ENCODE measurements at regions not wholly inside any gene's neighbourhood (a gene's known extent, or its start where the extent isn't known, plus 50 kb on each side); places are given as distances from the start of the nearest gene placed in this dataset.

GRCh38 chr16:63018581-63019223 is 982.5 kb upstream of the CDH8 start:
- Histone ChIP-seq H3K36me3 (ENCODE audit: control insufficient read depth, low read length) (no peaks in the 10 kb centered on the region), H3K4me1 (ENCODE audit: control insufficient read depth, low read length) (no peaks in the 10 kb centered on the region), H3K4me3 (ENCODE audit: low read length) (no peak overlapping the region), H3K79me2 (ENCODE audit: control insufficient read depth, low read length) (no peaks in the 10 kb centered on the region), H3F3A (ENCODE audit: control insufficient read depth, insufficient read depth) (no peaks in the 10 kb centered on the region), H4K20me1 (ENCODE audit: control insufficient read depth, insufficient read depth, low read depth, low read length) (no peaks in the 10 kb centered on the region), H3K4me2 (ENCODE audit: low read length) (no peak overlapping the region), H3K9me2 (replicated peaks; ENCODE audit: control insufficient read depth, low read length) (no peaks in the 10 kb centered on the region), H3K27me3 (ENCODE audit: control insufficient read depth, low read length) (no peaks in the 10 kb centered on the region), H3K27ac (ENCODE audit: low read depth, low read length) (no peak overlapping the region), H3K9me3 (ENCODE audit: control insufficient read depth, insufficient read depth, low read length) (no peaks in the 10 kb centered on the region)
- TF ChIP-seq EZH2phosphoT487 (IDR thresholded peaks at IDR 0.05; ENCODE audit: borderline replicate concordance, low read length) (no peak), CTCF (IDR thresholded peaks at IDR 0.05; ENCODE audit: low read depth, low read length, poor library complexity, severe bottlenecking) (no peak)

- H3F3A ChIP-seq (ENCODE audit: control insufficient read depth, insufficient read depth): no peaks in the 10 kb centered on the region
- TF ChIP-seq EZH2phosphoT487 (IDR thresholded peaks at IDR 0.05; ENCODE audit: borderline replicate concordance, low read length) (no peak), CTCF (IDR thresholded peaks at IDR 0.05; ENCODE audit: low read depth, low read length, poor library complexity, severe bottlenecking) (no peak)
- no peaks in the 10 kb centered on the region for H3K79me2 ChIP-seq (ENCODE audit: control insufficient read depth, low read length)
- no peak overlapping the region for H3K4me2 ChIP-seq (ENCODE audit: low read length)
- H4K20me1 ChIP-seq (ENCODE audit: control insufficient read depth, insufficient read depth, low read depth, low read length): no peaks in the 10 kb centered on the region
- H3K4me1 ChIP-seq (ENCODE audit: control insufficient read depth, low read length): no peaks in the 10 kb centered on the region
- H3K9me3 ChIP-seq (ENCODE audit: control insufficient read depth, insufficient read depth, low read length): no peaks in the 10 kb centered on the region
- H3K27me3 ChIP-seq (ENCODE audit: control insufficient read depth, low read length): no peaks in the 10 kb centered on the region
- no peak overlapping the region for H3K4me3 ChIP-seq (ENCODE audit: low read length)
- no peaks in the 10 kb centered on the region for H3K9me2 ChIP-seq (replicated peaks; ENCODE audit: control insufficient read depth, low read length)
- H3K36me3 ChIP-seq (ENCODE audit: control insufficient read depth, low read length): no peaks in the 10 kb centered on the region
- no peak overlapping the region for H3K27ac ChIP-seq (ENCODE audit: low read depth, low read length)
Observed at GRCh38 chr16:63008688-63009087, 972.5 kb upstream of the CDH8 start.

- H3K79me2 ChIP-seq (ENCODE audit: control insufficient read depth, low read length): no peaks in the 10 kb centered on the region
- H3K4me2 ChIP-seq (ENCODE audit: low read length): no peak overlapping the region
- no peaks in the 10 kb centered on the region for H3K4me1 ChIP-seq (ENCODE audit: control insufficient read depth, low read length)
- no peaks in the 10 kb centered on the region for H3K36me3 ChIP-seq (ENCODE audit: control insufficient read depth, low read length)
- H4K20me1 ChIP-seq (ENCODE audit: control insufficient read depth, insufficient read depth, low read depth, low read length): no peaks in the 10 kb centered on the region
- H3K9me3 ChIP-seq (ENCODE audit: control insufficient read depth, insufficient read depth, low read length): no peaks in the 10 kb centered on the region
- no peak overlapping the region for H3K4me3 ChIP-seq (ENCODE audit: low read length)
- no peaks in the 10 kb centered on the region for H3K27me3 ChIP-seq (ENCODE audit: control insufficient read depth, low read length)
- H3F3A ChIP-seq (ENCODE audit: control insufficient read depth, insufficient read depth): no peaks in the 10 kb centered on the region
- no peak overlapping the region for H3K27ac ChIP-seq (ENCODE audit: low read depth, low read length)
- no peaks in the 10 kb centered on the region for H3K9me2 ChIP-seq (replicated peaks; ENCODE audit: control insufficient read depth, low read length)
- no peak for TF ChIP-seq CTCF (IDR thresholded peaks at IDR 0.05; ENCODE audit: low read depth, low read length, poor library complexity, severe bottlenecking)
- TF ChIP-seq EZH2phosphoT487 (IDR thresholded peaks at IDR 0.05; ENCODE audit: borderline replicate concordance, low read length): no peak
Observed at GRCh38 chr16:63005356-63005755, 969.1 kb upstream of the CDH8 start.

Measured in DOHH2 (cell line).